ENCODE measurements at regions not wholly inside any gene's neighbourhood (a gene's known extent, or its start where the extent isn't known, plus 50 kb on each side); places are given as distances from the start of the nearest gene placed in this dataset.

DNA sequence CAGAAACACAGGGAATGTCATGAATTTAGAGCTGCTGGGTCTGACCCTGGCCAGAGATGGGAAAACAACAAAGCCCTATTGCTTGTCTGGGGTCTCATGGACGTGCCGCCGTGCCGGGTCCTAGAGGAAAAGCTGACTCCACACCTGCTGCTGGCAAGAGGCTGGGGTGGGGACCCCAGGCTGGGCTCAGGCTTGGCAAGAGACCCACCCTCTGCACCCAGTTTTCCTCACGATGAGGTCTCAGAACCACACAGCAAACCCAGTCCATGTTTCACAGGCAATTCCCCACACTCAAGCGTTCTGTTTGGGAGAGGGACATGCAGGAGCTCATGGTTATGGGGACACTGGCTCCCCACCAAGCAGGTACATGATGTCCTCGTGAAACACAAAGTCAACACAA lies 367.3 kb upstream of the SALL3 start:
- no peak overlapping the region for H3K9ac ChIP-seq (ENCODE audit: low read depth, low read length)
- H3K27me3 ChIP-seq (ENCODE audit: control insufficient read depth, insufficient read depth, low read length) = no peaks in the 10 kb centered on the region
- H3K27ac ChIP-seq (ENCODE audit: low read depth, low read length) = no peak overlapping the region
- H3K9me3 ChIP-seq (ENCODE audit: control insufficient read depth, insufficient read depth, low read length) = peaks cover 3% of the 10 kb centered on the region; the same call in 1 of the 2 replicates
- no peaks in the 10 kb centered on the region for H3K4me1 ChIP-seq (ENCODE audit: control insufficient read depth, insufficient read depth, low read length)
- H3K36me3 ChIP-seq (ENCODE audit: control insufficient read depth, insufficient read depth, low read length) = no peaks in the 10 kb centered on the region
- H3K4me3 ChIP-seq (ENCODE audit: low read depth, low read length) = no peak overlapping the region

DNA sequence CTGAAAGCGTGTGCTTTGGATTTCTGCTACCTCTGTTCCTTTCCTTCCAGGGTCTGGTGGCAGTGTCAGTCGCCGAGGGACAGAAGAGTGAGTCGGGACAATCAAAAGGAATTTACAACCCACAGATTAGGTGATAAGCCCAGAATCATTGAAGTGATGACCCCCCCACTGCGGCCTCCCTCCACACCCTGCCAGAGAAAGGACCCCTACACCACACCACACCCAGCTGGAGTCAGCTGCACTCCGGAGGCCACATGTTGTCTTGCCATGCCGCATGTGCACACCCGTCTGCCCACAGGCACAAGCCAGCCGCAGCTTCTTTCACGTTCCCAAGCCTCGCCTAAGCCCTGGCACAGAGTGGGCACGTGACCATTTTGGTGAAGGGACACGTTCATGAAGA lies 366.8 kb upstream of the SALL3 start:
- no peaks in the 10 kb centered on the region for H3K36me3 ChIP-seq (ENCODE audit: control insufficient read depth, insufficient read depth, low read length)
- H3K9ac ChIP-seq (ENCODE audit: low read depth, low read length) = no peak overlapping the region
- H3K9me3 ChIP-seq (ENCODE audit: control insufficient read depth, insufficient read depth, low read length) = peaks cover 3% of the 10 kb centered on the region; the same call in 1 of the 2 replicates
- H3K4me1 ChIP-seq (ENCODE audit: control insufficient read depth, insufficient read depth, low read length) = no peaks in the 10 kb centered on the region
- no peak overlapping the region for H3K4me3 ChIP-seq (ENCODE audit: low read depth, low read length)
- no peaks in the 10 kb centered on the region for H3K27me3 ChIP-seq (ENCODE audit: control insufficient read depth, insufficient read depth, low read length)
- no peak overlapping the region for H3K27ac ChIP-seq (ENCODE audit: low read depth, low read length)

GRCh38 chr18:78618726-78619125 lies 360.9 kb upstream of the SALL3 start:
- no peaks in the 10 kb centered on the region for H3K27me3 ChIP-seq (ENCODE audit: control insufficient read depth, insufficient read depth, low read length)
- no peak overlapping the region for H3K4me3 ChIP-seq (ENCODE audit: low read depth, low read length)
- no peak overlapping the region for H3K27ac ChIP-seq (ENCODE audit: low read depth, low read length)
- no peaks in the 10 kb centered on the region for H3K36me3 ChIP-seq (ENCODE audit: control insufficient read depth, insufficient read depth, low read length)
- no peaks in the 10 kb centered on the region for H3K9me3 ChIP-seq (ENCODE audit: control insufficient read depth, insufficient read depth, low read length)
- H3K4me1 ChIP-seq (ENCODE audit: control insufficient read depth, insufficient read depth, low read length) = no peaks in the 10 kb centered on the region
- no peak overlapping the region for H3K9ac ChIP-seq (ENCODE audit: low read depth, low read length)

DNA sequence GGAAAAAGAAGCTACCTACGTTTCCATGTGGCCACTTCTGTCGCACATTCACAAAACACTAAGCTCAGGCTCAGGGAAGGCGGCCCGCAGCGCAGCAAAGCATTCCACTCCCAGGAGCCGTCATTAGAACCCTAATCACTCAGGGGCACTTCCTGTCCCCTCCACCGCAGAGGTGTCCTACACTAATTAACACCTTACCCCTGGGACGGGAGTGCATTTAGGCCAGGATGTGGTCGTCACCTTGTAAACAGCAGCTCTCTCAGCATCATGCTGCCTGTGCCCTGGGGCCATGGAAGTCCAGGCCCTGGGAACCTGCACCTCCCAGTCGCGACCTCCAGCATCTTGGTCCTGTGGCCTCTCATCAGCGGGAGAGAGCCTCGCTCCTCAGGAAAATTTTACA lies 359.8 kb upstream of the SALL3 start:
- Histone ChIP-seq H3K27ac (ENCODE audit: low read depth, low read length) (no peak overlapping the region), H3K9ac (ENCODE audit: low read depth, low read length) (no peak overlapping the region), H3K36me3 (ENCODE audit: control insufficient read depth, insufficient read depth, low read length) (no peaks in the 10 kb centered on the region), H3K4me3 (ENCODE audit: low read depth, low read length) (no peak overlapping the region), H3K9me3 (ENCODE audit: control insufficient read depth, insufficient read depth, low read length) (no peaks in the 10 kb centered on the region), H3K4me1 (ENCODE audit: control insufficient read depth, insufficient read depth, low read length) (0 out of 2 replicates have a peak, but pooled peaks cover 3% of the 10 kb centered on the region), H3K27me3 (ENCODE audit: control insufficient read depth, insufficient read depth, low read length) (no peaks in the 10 kb centered on the region)

GRCh38 chr18:78620326-78620725 lies 359.3 kb upstream of the SALL3 start:
- Histone ChIP-seq H3K36me3 (ENCODE audit: control insufficient read depth, insufficient read depth, low read length) (no peaks in the 10 kb centered on the region), H3K27ac (ENCODE audit: low read depth, low read length) (no peak overlapping the region), H3K27me3 (ENCODE audit: control insufficient read depth, insufficient read depth, low read length) (no peaks in the 10 kb centered on the region), H3K4me1 (ENCODE audit: control insufficient read depth, insufficient read depth, low read length) (0 out of 2 replicates have a peak, but pooled peaks cover 3% of the 10 kb centered on the region), H3K9me3 (ENCODE audit: control insufficient read depth, insufficient read depth, low read length) (no peaks in the 10 kb centered on the region), H3K9ac (ENCODE audit: low read depth, low read length) (no peak overlapping the region), H3K4me3 (ENCODE audit: low read depth, low read length) (no peak overlapping the region)

GRCh38 chr18:78621141-78621755 lies 358.4 kb upstream of the SALL3 start:
- Histone ChIP-seq H3K4me1 (ENCODE audit: control insufficient read depth, insufficient read depth, low read length) (0 out of 2 replicates have a peak, but pooled peaks cover 3% of the 10 kb centered on the region), H3K36me3 (ENCODE audit: control insufficient read depth, insufficient read depth, low read length) (no peaks in the 10 kb centered on the region), H3K9me3 (ENCODE audit: control insufficient read depth, insufficient read depth, low read length) (no peaks in the 10 kb centered on the region), H3K4me3 (ENCODE audit: low read depth, low read length) (no peak overlapping the region), H3K27ac (ENCODE audit: low read depth, low read length) (no peak overlapping the region), H3K9ac (ENCODE audit: low read depth, low read length) (no peak overlapping the region), H3K27me3 (ENCODE audit: control insufficient read depth, insufficient read depth, low read length) (no peaks in the 10 kb centered on the region)

- Histone ChIP-seq H3K4me1 (ENCODE audit: control insufficient read depth, insufficient read depth, low read length) (0 out of 2 replicates have a peak, but pooled peaks cover 3% of the 10 kb centered on the region), H3K9me3 (ENCODE audit: control insufficient read depth, insufficient read depth, low read length) (no peaks in the 10 kb centered on the region), H3K27me3 (ENCODE audit: control insufficient read depth, insufficient read depth, low read length) (no peaks in the 10 kb centered on the region), H3K27ac (ENCODE audit: low read depth, low read length) (no peak overlapping the region), H3K9ac (ENCODE audit: low read depth, low read length) (no peak overlapping the region), H3K4me3 (ENCODE audit: low read depth, low read length) (no peak overlapping the region), H3K36me3 (ENCODE audit: control insufficient read depth, insufficient read depth, low read length) (no peaks in the 10 kb centered on the region)
These were observed 357.2 kb upstream of the SALL3 start for GRCh38 chr18:78622251-78622906.

GRCh38 chr18:78622907-78623541 lies 356.6 kb upstream of the SALL3 start:
- H3K27me3 ChIP-seq (ENCODE audit: control insufficient read depth, insufficient read depth, low read length) = no peaks in the 10 kb centered on the region
- no peaks in the 10 kb centered on the region for H3K9me3 ChIP-seq (ENCODE audit: control insufficient read depth, insufficient read depth, low read length)
- no peak overlapping the region for H3K9ac ChIP-seq (ENCODE audit: low read depth, low read length)
- 0 out of 2 replicates have a peak, but pooled peaks cover 3% of the 10 kb centered on the region for H3K4me1 ChIP-seq (ENCODE audit: control insufficient read depth, insufficient read depth, low read length)
- no peak overlapping the region for H3K4me3 ChIP-seq (ENCODE audit: low read depth, low read length)
- H3K27ac ChIP-seq (ENCODE audit: low read depth, low read length) = no peak overlapping the region
- H3K36me3 ChIP-seq (ENCODE audit: control insufficient read depth, insufficient read depth, low read length) = no peaks in the 10 kb centered on the region

DNA sequence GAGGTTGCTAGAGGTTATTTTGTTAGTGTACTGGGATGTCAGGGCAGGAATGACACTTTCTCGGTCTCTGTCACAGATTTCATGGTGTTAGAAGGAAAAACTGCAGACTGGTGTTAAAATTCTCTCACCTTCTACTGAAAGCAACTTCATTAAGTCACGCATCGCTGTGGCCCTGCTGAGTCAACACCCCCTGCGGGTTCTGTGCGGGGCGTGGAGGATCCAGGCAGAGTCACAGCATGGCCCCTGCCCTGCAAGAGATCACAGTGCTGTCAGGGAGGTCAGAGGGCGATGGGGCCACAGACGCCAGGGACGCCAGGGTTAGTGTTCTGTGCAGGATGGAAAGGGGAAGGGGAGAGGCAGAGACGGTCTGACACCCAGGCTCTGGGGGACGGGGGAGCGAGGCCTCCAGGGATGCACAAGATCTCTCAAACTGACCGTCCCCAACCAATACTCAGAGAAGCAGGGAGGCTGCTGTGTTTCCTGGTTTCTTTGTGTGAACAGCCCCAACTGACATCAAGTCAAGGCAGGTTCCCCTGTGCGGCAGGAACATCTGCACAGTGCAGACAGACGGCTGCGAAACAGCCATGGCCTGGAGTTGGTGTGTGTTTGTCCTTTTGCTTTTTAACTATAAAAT lies 354.9 kb upstream of the SALL3 start:
- Histone ChIP-seq H3K27ac (ENCODE audit: low read depth, low read length) (no peak overlapping the region), H3K27me3 (ENCODE audit: control insufficient read depth, insufficient read depth, low read length) (no peaks in the 10 kb centered on the region), H3K36me3 (ENCODE audit: control insufficient read depth, insufficient read depth, low read length) (no peaks in the 10 kb centered on the region), H3K9me3 (ENCODE audit: control insufficient read depth, insufficient read depth, low read length) (peaks cover 3% of the 10 kb centered on the region; the same call in 1 of the 2 replicates), H3K4me3 (ENCODE audit: low read depth, low read length) (no peak overlapping the region), H3K4me1 (ENCODE audit: control insufficient read depth, insufficient read depth, low read length) (0 out of 2 replicates have a peak, but pooled peaks cover 3% of the 10 kb centered on the region), H3K9ac (ENCODE audit: low read depth, low read length) (no peak overlapping the region)

GRCh38 chr18:78625847-78626246 lies 353.8 kb upstream of the SALL3 start:
- Histone ChIP-seq H3K27ac (ENCODE audit: low read depth, low read length) (no peak overlapping the region), H3K4me3 (ENCODE audit: low read depth, low read length) (no peak overlapping the region), H3K9ac (ENCODE audit: low read depth, low read length) (no peak overlapping the region), H3K36me3 (ENCODE audit: control insufficient read depth, insufficient read depth, low read length) (no peaks in the 10 kb centered on the region), H3K4me1 (ENCODE audit: control insufficient read depth, insufficient read depth, low read length) (0 out of 2 replicates have a peak, but pooled peaks cover 3% of the 10 kb centered on the region), H3K27me3 (ENCODE audit: control insufficient read depth, insufficient read depth, low read length) (no peaks in the 10 kb centered on the region), H3K9me3 (ENCODE audit: control insufficient read depth, insufficient read depth, low read length) (peaks cover 3% of the 10 kb centered on the region; the same call in 1 of the 2 replicates)

All from HUES48 (cell line).